ENCODE measurements at regions not wholly inside any gene's neighbourhood (a gene's known extent, or its start where the extent isn't known, plus 50 kb on each side); places are given as distances from the start of the nearest gene placed in this dataset.
"Not testable (repeated sequence)": the region's sequence is repeated elsewhere in the genome, so short reads cannot be mapped to it uniquely, and the experiment has no call there.

DNA sequence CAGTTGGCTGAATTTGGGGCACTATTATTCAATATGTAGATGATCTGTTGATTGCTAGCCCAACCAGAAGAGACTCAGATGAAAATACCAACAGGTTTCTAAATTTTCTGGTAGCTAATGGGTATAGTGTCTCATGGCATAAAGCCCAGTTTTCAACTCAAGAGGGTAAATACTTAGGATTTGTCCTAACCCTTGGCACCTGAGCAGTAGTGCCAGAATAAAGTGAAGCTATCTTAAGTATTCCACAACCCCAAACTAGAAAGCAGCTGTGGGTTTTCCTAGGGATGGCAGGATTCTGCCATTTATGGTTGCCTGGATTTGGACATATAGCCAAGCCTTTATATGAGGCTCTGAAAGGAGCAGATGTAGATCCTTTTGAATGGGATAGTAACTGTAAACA is 119.0 kb downstream of the AGTR2 start:
- no peak for DNase-seq (ENCODE audit: low spot score)

DNA sequence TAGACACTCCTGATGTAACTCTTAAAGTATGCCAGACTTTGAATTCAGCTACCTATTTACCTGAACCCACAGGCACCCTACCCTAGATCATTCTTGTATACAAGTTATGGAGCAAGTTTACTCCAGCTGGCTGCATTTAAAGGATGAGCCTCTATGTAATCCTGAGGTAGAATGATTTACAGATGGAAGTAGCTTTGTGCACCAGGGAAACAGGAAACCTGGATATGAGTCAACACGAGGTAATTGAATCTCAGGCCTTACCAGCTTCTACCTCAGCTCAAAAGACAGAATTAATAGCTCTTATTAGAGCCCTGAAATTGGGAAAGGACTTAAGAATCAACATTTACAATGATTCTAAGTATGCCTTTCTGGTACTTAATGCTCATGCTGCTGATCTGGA is 119.8 kb downstream of the AGTR2 start:
- DNase-seq (ENCODE audit: low spot score) = no peak

DNA sequence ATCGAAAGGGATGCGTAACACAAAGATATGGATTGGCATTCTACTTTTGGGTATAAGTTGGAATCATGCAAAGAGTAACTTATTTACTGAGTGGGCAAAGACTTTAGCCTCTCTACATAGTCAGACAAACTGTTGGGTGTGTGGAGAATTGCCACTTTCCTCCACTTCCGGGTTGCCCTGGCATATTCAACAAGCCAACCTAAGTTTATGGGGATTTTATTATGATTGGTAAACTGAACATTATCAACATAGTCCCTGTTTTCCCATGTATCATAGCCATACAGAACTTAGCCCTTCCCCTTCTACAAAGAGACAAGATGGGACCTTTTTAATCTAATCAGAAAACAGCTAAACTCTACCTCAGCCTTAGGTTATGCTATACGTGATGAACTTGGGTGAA is 121.6 kb downstream of the AGTR2 start:
- DNase-seq (ENCODE audit: low spot score) = no peak

DNA sequence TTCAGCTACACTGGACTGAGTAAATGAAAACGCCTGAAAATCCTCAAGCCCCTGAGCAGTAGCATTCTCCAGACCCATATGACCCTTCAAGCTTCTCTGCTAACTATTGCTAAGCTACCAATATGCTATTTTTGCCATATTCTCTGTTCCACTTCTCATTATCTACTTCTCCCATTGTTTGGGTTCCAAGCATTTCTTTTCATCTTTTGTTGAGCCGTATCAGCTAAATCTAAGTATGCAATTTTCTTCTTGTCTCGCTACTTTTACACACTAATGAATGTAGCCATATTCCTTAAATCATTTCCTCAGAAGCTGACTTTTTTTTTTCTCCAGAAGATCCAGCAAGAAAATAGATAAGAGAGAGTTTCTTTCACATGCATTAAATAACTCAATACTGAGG is 128.4 kb downstream of the AGTR2 start:
- no peak for DNase-seq (ENCODE audit: low spot score)

DNA sequence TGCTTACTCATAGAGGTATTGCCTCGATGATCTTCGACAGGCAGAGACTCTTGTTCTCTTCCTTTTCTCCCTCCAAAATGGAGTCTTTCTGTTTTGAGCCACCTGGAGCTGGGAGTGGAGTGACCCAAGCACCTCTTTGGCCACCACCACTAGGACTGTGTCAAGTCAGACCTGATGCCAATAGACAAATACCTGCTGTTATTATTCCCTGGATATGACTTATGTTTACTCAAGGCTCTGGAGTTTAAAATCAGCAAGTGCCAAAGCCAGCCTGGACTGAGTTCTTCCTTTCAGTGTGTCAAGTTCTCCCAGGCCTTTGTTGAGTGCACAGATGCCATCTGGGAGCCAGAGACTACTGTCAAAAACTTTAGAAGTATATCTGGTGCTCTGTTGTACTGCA is 130.2 kb upstream of the SLC6A14 start:
- DNase-seq (ENCODE audit: low spot score) = no peak

DNA sequence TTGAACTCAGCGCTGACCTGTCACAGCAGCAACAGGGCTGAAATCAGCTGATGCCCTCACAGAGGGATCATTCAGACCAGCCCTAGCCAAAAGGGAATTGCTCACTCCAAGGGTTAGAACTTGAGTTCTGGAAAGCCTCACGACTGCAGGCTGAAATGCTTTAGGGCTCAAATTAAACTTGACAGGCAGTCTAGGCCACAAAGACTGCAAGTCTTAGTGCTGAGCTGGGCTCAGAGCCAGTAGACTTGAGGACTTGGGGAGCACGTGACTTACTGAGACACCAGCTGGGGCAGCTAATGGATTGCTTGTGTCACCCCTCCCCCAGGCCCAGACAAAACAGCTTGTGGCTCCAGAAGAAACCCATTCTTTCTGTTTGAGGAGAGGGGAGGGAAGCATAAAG is 119.0 kb upstream of the SLC6A14 start:
- no peak for DNase-seq (ENCODE audit: low spot score)

DNA sequence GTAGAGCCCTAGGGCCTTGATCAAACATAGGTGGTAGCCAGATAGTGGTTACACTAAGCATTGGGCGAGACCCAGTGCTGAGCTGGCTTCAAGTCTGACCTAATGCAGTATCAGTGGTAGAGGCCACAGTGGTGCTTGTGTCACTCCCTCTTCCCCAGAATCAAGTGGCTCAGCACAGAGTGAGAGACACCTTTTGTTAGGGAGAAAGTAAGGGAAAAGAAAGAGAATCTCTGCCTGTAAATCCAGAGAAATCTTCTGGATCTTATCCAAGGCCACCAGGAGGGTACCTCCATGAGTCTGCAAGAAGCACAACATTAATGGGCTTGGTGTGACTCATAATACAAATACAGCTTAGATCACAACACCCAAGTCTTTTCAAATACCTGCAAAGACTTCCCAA is 117.7 kb upstream of the SLC6A14 start:
- DNase-seq (ENCODE audit: low spot score) = no peak

DNA sequence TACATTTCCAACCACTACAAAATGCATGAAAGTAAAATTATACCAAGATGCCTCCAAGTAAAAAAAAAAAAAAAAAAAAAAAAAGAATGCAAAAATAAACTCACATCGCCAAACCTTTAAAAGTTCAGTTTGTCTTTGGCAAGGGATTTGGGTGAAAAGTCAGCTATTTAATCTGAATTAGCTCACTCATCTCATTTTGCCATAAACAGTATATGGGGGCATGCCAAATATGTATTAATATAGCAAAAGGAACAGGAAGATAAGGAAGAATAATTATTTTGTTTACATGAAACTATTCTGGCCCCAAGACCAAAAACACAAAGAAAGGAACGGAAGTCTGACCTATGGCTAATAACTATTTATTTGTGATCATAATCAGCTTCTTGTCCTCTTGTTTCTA is 114.7 kb upstream of the SLC6A14 start:
- DNase-seq (ENCODE audit: low spot score) = no peak

DNA sequence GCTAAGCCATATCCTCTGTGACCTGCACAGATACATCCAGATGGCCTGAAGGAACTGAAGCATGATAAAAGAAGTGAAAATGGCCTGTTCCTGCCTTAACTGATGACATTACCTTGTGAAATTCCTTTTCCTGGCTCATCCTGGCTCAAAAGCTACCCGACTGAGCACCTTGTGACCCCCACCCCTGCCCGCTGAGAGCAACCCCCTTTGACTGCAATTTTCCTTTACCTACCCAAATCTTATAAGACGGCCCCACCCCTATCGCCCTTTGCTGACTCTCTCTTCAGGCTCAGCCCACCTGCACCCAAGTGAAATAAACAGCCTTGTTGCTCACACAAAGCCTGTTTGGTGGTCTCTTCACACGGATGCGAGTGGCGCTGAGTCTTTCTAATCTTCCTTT is 104.4 kb upstream of the SLC6A14 start:
- not testable (repeated sequence) for DNase-seq (ENCODE audit: low spot score)

DNA sequence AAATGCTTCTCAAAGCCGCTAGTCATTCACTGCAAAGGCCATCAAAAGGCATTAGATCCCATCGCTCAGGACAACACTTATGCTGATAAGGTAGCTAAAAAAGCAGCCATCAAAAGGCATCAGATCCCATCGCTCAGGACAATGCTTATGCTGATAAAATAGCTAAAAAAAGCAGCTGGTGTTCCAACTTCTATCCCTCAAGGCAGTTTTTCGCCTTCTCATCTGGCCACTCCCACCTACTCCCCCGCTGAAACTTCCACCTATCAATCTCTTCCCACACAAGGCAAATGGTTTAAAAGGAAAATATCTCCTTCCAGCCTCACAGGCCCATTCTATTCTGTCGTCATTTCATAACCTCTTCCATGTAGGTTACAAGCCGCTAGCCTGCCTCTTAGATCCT is 101.6 kb upstream of the SLC6A14 start:
- not testable (repeated sequence) for DNase-seq (ENCODE audit: low spot score)

DNA sequence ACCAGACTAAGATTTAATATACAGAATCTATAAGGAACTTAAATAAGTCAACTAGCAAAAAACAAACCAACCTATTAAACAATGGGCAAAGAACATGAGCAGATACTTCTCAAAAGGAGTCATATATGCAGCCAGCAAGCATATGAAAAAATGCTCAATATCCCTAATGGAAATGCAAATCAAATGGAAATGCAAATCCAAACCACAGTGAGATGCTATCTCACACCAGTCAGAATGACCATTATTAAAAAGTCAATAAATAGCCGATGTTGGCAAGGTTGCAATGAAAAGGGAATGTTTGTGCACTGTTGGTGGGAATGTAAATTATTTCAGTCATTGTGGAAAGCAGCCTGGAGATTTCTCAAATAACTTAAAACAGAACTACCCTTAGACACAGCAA is 97.0 kb upstream of the SLC6A14 start:
- no peak for DNase-seq (ENCODE audit: low spot score)

DNA sequence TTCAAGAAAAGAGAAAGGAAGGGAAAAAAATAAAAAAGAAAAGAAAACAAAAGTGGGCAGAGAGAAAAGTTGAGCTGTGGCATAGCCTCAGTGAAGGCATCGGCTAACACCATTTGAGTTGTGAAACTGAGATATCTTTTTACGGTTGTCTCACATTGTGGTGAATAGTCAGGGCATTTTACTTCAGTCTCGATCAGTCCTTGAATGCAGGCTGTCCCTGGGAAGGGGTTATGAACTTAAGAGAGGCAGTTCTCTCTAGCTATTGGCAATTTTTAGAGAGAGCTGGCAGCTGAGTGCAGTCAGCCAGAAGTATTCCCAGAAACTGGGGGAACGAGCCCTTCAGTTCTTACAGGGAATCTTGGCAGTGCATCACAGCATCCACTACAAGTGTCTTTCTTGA is 93.5 kb upstream of the SLC6A14 start:
- no peak for DNase-seq (ENCODE audit: low spot score)

DNA sequence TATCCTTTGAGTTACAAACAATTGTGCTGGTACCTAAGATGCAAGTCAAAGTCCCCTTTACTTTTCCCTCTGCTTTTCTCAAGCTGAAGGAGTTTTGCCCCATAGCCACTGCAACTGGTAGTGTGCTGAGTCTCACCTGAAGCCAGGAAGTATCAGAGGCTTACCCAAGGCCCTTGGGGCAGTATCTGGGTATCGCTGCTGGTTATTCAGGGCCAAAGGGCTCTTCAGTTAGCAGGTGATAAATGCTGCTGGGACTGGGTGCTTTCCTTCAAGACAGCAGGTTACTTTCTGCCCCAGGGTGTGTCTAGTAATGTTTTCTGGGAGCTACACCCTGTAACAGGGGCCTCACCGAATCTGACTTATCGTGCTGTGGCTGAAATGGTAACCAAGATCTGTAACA is 90.4 kb upstream of the SLC6A14 start:
- no peak for DNase-seq (ENCODE audit: low spot score)

DNA sequence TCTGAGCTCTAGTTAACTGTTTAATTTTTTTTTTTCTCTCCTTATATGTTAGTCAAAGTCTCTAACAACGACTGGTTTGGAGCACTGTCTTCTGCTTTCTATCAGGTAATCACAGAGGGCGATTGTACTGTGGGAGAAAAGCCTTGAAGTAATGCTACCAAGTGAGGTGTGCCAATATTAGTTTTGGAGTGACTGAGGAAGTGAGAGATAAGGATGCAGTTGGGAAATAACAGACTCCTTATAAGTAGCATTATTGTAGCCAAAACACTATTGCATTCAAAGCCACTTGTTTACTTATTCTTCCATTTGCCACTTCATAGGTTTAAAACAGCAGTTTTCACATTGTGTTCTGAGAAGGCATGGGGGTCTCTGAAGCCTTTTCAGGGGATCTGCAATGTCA is 79.1 kb upstream of the SLC6A14 start:
- DNase-seq (ENCODE audit: low spot score) = no peak

DNA sequence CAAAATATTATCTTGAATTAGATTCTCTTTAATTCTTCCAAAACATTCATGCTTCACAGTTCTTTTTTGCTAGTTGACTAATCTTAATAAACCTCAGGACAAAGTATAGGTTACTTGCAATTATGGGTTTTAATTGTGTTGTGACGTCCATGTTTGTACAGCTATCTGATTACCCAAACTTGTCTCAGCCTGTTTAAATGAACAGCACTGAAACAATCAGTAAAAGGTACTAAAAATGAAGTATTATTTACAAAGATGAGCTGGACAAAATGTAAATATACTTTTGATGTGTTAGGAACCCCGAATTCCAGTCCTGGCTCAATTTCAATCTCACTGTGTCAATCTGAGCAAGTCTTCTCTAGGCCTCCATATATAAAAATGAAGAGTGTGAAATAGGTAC is 57.4 kb upstream of the SLC6A14 start:
- no peak for DNase-seq (ENCODE audit: low spot score)

DNA sequence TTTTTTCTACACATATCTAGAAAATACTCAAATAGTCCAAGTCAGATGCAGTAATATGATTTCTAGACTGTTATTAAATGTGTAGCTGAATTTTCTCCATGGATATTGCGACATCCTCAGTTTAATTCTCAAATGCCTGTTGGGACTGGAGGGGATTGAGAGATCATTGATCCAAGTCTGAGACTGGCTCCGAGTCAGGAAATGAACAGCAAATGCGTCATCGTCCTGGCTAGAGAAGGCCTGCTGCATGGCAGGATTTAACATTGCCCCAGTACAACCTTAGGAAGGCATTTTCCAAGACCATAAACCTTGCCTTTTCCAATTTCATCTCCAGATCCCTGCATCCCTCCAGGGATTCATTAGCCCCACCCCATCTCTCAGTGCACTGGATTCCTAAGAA is 56.6 kb upstream of the SLC6A14 start:
- no peak for DNase-seq (ENCODE audit: low spot score)

DNA sequence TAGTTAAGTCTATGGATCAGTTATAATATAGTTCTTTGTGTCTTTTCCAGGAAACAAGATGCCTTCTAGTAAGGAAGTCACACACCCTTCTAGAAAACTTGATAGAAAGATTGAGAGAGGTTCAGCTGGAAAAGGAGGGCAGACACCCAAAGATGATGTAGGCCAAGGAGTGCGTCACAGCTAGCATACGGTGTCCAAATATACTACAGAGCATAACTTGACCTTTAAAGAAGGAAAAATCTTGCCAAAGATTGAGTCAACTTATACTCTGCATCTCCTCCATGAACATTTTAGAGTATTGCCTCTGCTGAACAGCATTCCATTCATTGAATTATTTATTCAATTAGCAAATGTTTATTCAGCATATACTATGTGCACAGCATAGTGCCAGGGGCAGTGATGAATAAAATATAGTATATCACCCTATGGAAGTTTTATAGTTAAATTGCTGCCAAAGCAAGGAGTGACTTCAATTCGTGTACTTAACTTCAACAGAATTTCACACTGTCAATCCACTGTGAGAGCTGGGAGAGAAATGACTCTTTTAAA is 51.9 kb upstream of the SLC6A14 start:
- DNase-seq (ENCODE audit: low spot score) = no peak

Data from hepatic stellate cell (primary cell).